Thyroid gland (tissue), 4 donors: ENCODE measurements at regions not wholly inside any gene's neighbourhood (a gene's known extent, or its start where the extent isn't known, plus 50 kb on each side); places are given as distances from the start of the nearest gene placed in this dataset.

Experiments
- DNase-seq, 2 donors: peaks; one replicate each; pipeline ENCODE4 v3.0.0-alpha.2; 2019
- H3K27ac ChIP-seq, 3 donors: fragments of 200-600 bp; sonication (generic); 1 replicate in 2 of 3; 2 replicates in 1 of 3; pipeline ENCODE4 v1.5.1; 2016 to 2019; ENCODE audit warnings: mild to moderate bottlenecking in 1 of 3, moderate library complexity in 1 of 3
- H3K27me3 ChIP-seq: fragments of 200-600 bp; sonication (generic); one replicate; pipeline ENCODE4 v1.5.1; 2019
- H3K36me3 ChIP-seq, 2 donors: fragments of 200-600 bp; sonication (generic); one replicate each; pipeline ENCODE4 v1.5.1; 2016 to 2019
- H3K4me1 ChIP-seq, 2 donors: fragments of 200-600 bp; sonication (generic); one replicate each; pipeline ENCODE4 v1.5.1; 2017 to 2019
- H3K4me3 ChIP-seq, 3 donors: fragments of 200-600 bp; sonication (generic); replicated peaks in 1 of 3; 1 replicate in 2 of 3; 2 replicates in 1 of 3; pipeline ENCODE4 v1.5.1; 2016; ENCODE audit warnings: mild to moderate bottlenecking in 1 of 3
- H3K9me3 ChIP-seq: fragments of 200-600 bp; sonication (generic); one replicate; pipeline ENCODE4 v1.5.1; 2017
- POLR2A ChIP-seq, 2 donors: fragments of 450-650 bp; IDR thresholded peaks; one replicate each; pipeline ENCODE4 v1.6.1; 2017; ENCODE audit warnings: antibody characterized with exemption in 2 of 2, mild to moderate bottlenecking in 2 of 2, moderate library complexity in 1 of 2
- WGBS, 2 donors: methylation state at CpG; one replicate each; pipeline ENCODE4 v1.1.5; 2017; 5-methylcytosine and 5-hydroxymethylcytosine counted together
- intact Hi-C: fragments of 100-400 bp; cut with DNase I; formaldehyde crosslinking; loops from one replicate; pipeline ENCODE4 v1.15.1; 2023
- TF ChIP-seq, protein P1 (sequence below), 6 experiments: fragments of 200-600 bp in 3 of 6; fragments of 450-650 bp in 3 of 6; sonication (generic) in 3 of 6; IDR thresholded peaks; one replicate each; pipeline ENCODE4 v1.5.1; 2016 to 2019; ENCODE audit warnings: antibody characterized with exemption in 6 of 6, mild to moderate bottlenecking in 2 of 6, inconsistent platforms in 1 of 6, moderate library complexity in 1 of 6

DNA sequence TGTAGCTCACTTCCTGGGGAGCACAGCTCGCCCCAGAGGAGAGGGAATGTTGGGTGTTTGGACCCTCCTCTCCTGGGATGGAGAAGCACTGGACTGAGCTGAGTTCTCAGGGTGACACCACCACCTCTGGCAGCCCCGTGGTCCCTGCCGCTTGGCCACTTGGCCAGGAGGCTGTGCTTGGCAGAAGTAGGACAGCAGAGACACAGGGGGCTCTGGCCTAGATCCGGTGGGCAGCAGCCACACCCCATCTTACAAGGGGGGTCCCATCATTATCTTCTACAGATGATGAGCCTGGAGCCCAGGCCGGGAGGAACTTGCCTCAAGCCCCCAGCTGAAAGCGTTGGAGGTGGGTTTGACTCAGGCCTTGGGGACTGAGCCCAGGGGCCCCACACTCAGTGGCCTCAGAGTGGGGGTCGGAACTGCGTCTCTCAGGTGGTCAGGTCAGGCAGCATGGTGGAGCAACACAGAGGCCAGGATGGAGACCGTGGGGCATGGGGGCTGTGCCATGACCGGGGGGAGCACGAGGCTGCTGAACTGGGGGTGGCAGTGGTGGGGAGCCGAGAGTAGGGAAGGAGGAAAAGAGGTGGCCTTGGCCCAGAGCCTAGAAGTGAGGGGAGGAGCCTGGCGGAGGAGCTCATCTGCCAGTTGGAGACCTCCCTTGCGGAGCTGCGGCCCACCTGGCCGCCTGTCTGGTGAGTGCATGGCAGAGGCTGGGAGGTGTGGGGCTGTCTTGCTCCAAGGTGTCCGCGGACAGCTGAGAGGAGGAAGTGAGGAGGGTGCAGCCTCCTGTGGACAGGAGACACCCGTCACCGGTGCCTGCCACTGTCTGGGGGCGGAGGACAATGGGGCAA lies 63.6 kb upstream of the HDAC4 start:
- H3K36me3 ChIP-seq: no peaks in the 10 kb centered on the region
- WGBS, 2 donors: 93 to 94% methylated on average over 17 to 21 of the region's 21 CpGs
- TF ChIP-seq, protein P1, sequence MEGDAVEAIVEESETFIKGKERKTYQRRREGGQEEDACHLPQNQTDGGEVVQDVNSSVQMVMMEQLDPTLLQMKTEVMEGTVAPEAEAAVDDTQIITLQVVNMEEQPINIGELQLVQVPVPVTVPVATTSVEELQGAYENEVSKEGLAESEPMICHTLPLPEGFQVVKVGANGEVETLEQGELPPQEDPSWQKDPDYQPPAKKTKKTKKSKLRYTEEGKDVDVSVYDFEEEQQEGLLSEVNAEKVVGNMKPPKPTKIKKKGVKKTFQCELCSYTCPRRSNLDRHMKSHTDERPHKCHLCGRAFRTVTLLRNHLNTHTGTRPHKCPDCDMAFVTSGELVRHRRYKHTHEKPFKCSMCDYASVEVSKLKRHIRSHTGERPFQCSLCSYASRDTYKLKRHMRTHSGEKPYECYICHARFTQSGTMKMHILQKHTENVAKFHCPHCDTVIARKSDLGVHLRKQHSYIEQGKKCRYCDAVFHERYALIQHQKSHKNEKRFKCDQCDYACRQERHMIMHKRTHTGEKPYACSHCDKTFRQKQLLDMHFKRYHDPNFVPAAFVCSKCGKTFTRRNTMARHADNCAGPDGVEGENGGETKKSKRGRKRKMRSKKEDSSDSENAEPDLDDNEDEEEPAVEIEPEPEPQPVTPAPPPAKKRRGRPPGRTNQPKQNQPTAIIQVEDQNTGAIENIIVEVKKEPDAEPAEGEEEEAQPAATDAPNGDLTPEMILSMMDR (IDR thresholded peaks at IDR 0.05): no peak
- no peak for TF ChIP-seq POLR2A (IDR thresholded peaks at IDR 0.05)
- H3K4me3 ChIP-seq: no peak overlapping the region
- H3K9me3 ChIP-seq: no peaks in the 10 kb centered on the region
- DNase-seq: no peak
- no peaks in the 10 kb centered on the region for H3K27me3 ChIP-seq
- no peaks in the 10 kb centered on the region for H3K4me1 ChIP-seq
- intact Hi-C loops: no loop called here
- H3K27ac ChIP-seq: no peak overlapping the region

DNA sequence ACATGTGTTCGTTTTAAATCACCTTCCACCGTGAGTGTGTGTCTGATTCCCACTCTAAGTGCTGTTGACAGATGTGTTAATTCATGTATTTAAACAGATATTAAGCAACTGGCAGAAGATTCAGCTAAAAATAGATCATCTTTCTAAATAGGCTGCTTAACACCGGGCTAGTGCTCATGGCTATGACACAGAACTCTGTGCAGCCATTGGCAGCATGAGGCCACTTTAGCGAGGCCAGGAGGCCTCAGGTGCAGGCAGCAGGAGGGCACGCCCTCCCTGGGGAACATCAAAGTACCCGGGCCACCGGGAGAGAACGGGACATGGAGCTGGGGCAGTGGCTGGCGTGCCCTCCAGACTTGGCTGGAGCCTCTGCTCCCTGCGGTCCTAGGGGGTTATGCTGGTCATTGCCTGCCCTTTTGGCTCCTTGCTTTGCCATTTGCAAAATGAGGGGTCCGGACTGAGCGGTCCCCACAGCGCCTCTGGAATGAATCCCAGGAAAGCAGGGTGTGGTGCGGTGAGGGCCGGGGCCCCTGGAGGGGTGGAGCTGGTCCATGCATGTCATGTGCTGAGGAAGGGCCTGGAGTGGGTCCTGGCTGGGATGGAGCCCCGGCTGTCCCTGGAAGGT lies 62.8 kb upstream of the HDAC4 start:
- no peaks in the 10 kb centered on the region for H3K4me1 ChIP-seq
- H3K27ac ChIP-seq: no peak overlapping the region
- intact Hi-C loops: no loop called here
- no peak for DNase-seq
- no peak overlapping the region for H3K4me3 ChIP-seq
- no peaks in the 10 kb centered on the region for H3K36me3 ChIP-seq
- TF ChIP-seq, protein P1 (IDR thresholded peaks at IDR 0.05): no peak
- TF ChIP-seq POLR2A (IDR thresholded peaks at IDR 0.05): no peak
- 58 to 70% methylated on average over 8 to 12 of the region's 16 CpGs for WGBS, 2 donors
- H3K9me3 ChIP-seq: no peaks in the 10 kb centered on the region
- H3K27me3 ChIP-seq: no peaks in the 10 kb centered on the region

- no peak overlapping the region for H3K27ac ChIP-seq
These were observed 62.1 kb upstream of the HDAC4 start for GRCh38 chr2:239462671-239463506.

DNA sequence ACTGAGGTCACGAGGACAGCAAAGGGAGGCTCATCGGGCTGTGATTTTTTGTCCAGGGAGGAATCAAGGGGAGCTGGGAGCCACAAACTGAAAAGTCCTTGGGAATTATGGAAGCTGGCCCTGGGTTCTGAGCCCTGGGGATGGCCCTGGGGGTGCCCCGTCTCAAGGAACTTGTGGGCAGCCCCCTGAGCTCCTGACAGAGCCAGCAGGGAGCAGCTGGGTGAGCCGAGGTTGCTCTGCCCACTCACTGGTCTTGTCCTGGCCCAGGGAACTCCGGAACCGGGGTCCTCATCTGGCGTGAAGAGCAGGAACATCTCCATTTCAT lies 61.3 kb upstream of the HDAC4 start:
- Histone ChIP-seq H3K27ac (no peak overlapping the region), H3K4me1 (no peaks in the 10 kb centered on the region), H3K4me3 (no peak overlapping the region), H3K27me3 (no peaks in the 10 kb centered on the region), H3K9me3 (no peaks in the 10 kb centered on the region), H3K36me3 (no peaks in the 10 kb centered on the region)
- WGBS, 2 donors: 86 to 93% methylated on average over 6 to 7 of the region's 7 CpGs
- no peak for DNase-seq
- TF ChIP-seq, protein P1 (IDR thresholded peaks at IDR 0.05): no peak
- no peak for TF ChIP-seq POLR2A (IDR thresholded peaks at IDR 0.05)
- intact Hi-C loops: no loop called here

More at GRCh38 chr2:239462671-239463506, 62.1 kb upstream of the HDAC4 start:
- no peak for DNase-seq
- Histone ChIP-seq H3K4me3 (no peak overlapping the region), H3K36me3 (no peaks in the 10 kb centered on the region), H3K9me3 (no peaks in the 10 kb centered on the region), H3K4me1 (no peaks in the 10 kb centered on the region), H3K27me3 (no peaks in the 10 kb centered on the region)
- no peak for TF ChIP-seq POLR2A (IDR thresholded peaks at IDR 0.05)
- TF ChIP-seq, protein P1 (IDR thresholded peaks at IDR 0.05): no peak
- WGBS, 2 donors: 79 to 88% methylated on average over 9 to 15 of the region's 19 CpGs
- intact Hi-C loops: no loop called here
